PC-9 (cell line): ENCODE measurements at regions not wholly inside any gene's neighbourhood (a gene's known extent, or its start where the extent isn't known, plus 50 kb on each side); places are given as distances from the start of the nearest gene placed in this dataset.

Experiments used
- BruUV-seq: library from RNA; stranded (reverse); fragments of 400-500 nt; replicated peaks from 2 replicates; lab custom pipeline; 2021; lab: Mats Ljungman, UMichigan
- CTCF ChIA-PET: fragments of 300-600 bp; sonication (Branson Sonifier 250); formaldehyde crosslinking; loops from one replicate; lab custom pipeline; 2022; ENCODE audit warnings: antibody characterized with exemption; lab: Charles Lee
- POLR2A ChIA-PET: fragments of 300-600 bp; sonication (Branson Sonifier 250); formaldehyde crosslinking; loops from one replicate; lab custom pipeline; 2022; ENCODE audit warnings: antibody characterized with exemption; ENCODE audit not compliant: unreplicated experiment; lab: Charles Lee
- DNase-seq, 2 experiments: peaks; one replicate each; pipeline versions ENCODE4 v3.0.0 to v3.0.0-alpha.2; 2015 to 2022; ENCODE audit warnings: mixed read lengths in 1 of 2
- H2AFZ ChIP-seq: fragments of 200-600 bp; sonication (generic); 2 replicates; pipeline ENCODE4 v1.8.1; 2017; ENCODE audit warnings: antibody characterized with exemption
- H3F3A ChIP-seq: fragments of 200-600 bp; sonication (generic); 2 replicates; pipeline ENCODE4 v1.8.1; 2017; ENCODE audit warnings: antibody characterized with exemption, mild to moderate bottlenecking, low read depth; ENCODE audit not compliant: insufficient read depth
- H3K27ac ChIP-seq: fragments of 200-600 bp; sonication (generic); 2 replicates; pipeline ENCODE4 v1.6.1; 2016; ENCODE audit warnings: mixed run types
- H3K27me3 ChIP-seq: fragments of 200-600 bp; sonication (generic); 2 replicates; pipeline ENCODE4 v1.6.1; 2016; ENCODE audit warnings: low read depth, mixed run types; ENCODE audit not compliant: insufficient read depth
- H3K36me3 ChIP-seq: fragments of 200-600 bp; sonication (generic); 2 replicates; pipeline ENCODE4 v1.6.1; 2016; ENCODE audit warnings: low read depth, mixed run types
- H3K4me1 ChIP-seq: fragments of 200-600 bp; sonication (generic); replicated peaks from 2 replicates; pipeline ENCODE4 v1.6.1; 2016; ENCODE audit warnings: mixed run types; ENCODE audit not compliant: insufficient read depth
- H3K4me2 ChIP-seq: fragments of 200-600 bp; sonication (generic); 2 replicates; pipeline ENCODE4 v1.6.1; 2017; ENCODE audit warnings: mixed run types
- H3K4me3 ChIP-seq: fragments of 200-600 bp; sonication (generic); 2 replicates; pipeline ENCODE4 v1.6.1; 2016; ENCODE audit warnings: mixed run types
- H3K79me2 ChIP-seq: fragments of 200-600 bp; sonication (generic); 2 replicates; pipeline ENCODE4 v1.6.1; 2017; ENCODE audit warnings: low read depth, mixed run types
- H3K9me2 ChIP-seq: fragments of 200-600 bp; sonication (generic); 2 replicates; pipeline ENCODE4 v1.8.1; 2017; ENCODE audit warnings: mild to moderate bottlenecking; ENCODE audit not compliant: insufficient read depth
- H3K9me3 ChIP-seq: fragments of 200-600 bp; sonication (generic); 2 replicates; pipeline ENCODE4 v1.8.1; 2016; ENCODE audit warnings: low read depth; ENCODE audit not compliant: insufficient read depth
- H4K20me1 ChIP-seq: fragments of 200-600 bp; sonication (generic); 2 replicates; pipeline ENCODE4 v1.8.1; 2017; ENCODE audit not compliant: insufficient read depth
- CTCF ChIP-seq: fragments of 200-600 bp; sonication (generic); conservative IDR thresholded peaks from 2 replicates; pipeline ENCODE4 v1.6.1; 2017; ENCODE audit warnings: mixed run types, antibody characterized with exemption, mild to moderate bottlenecking, moderate library complexity
- EZH2 ChIP-seq: fragments of 200-600 bp; sonication (generic); IDR thresholded peaks from 2 replicates; pipeline ENCODE4 v1.8.0; 2017; ENCODE audit warnings: antibody characterized with exemption, low read depth
- intact Hi-C: fragments of 100-400 bp; cut with micrococcal nuclease; formaldehyde crosslinking; loops from one replicate; pipeline ENCODE4 v1.10.0; 2022; ENCODE audit not compliant: unreplicated experiment

GRCh38 chr12:78494911-78495310 lies 369.7 kb upstream of the SYT1 start:
- Histone ChIP-seq H3F3A (no peaks in the 10 kb centered on the region), H3K9me3 (no peaks in the 10 kb centered on the region), H3K79me2 (no peaks in the 10 kb centered on the region), H3K27ac (no peak overlapping the region), H3K27me3 (no peaks in the 10 kb centered on the region), H3K4me1 (no peaks in the 10 kb centered on the region), H3K4me3 (no peak overlapping the region), H2AFZ (no peak overlapping the region), H3K9me2 (no peaks in the 10 kb centered on the region), H4K20me1 (no peaks in the 10 kb centered on the region), H3K4me2 (no peak overlapping the region), H3K36me3 (no peaks in the 10 kb centered on the region)
- CTCF ChIA-PET, result no interaction called here
- BruUV-seq, result no TSS peak
- POLR2A ChIA-PET, result interaction anchor here (0.7 kb wide), 1 partner anchor 181 kb away, joined by 11 read pairs; no protein-coding TSS in a partner anchor
- DNase-seq, result no peak
- intact Hi-C loops, result no loop called here
- TF ChIP-seq EZH2, result no peak
- TF ChIP-seq CTCF, result no peak

- H3K4me3 ChIP-seq, result no peak overlapping the region
- H3F3A ChIP-seq, result no peaks in the 10 kb centered on the region
- no peak overlapping the region for H2AFZ ChIP-seq
- H3K9me3 ChIP-seq, result no peaks in the 10 kb centered on the region
- H3K36me3 ChIP-seq, result no peaks in the 10 kb centered on the region
- BruUV-seq, result no TSS peak
- no peaks in the 10 kb centered on the region for H4K20me1 ChIP-seq
- CTCF ChIA-PET, result no interaction called here
- no peaks in the 10 kb centered on the region for H3K27me3 ChIP-seq
- H3K4me2 ChIP-seq, result no peak overlapping the region
- POLR2A ChIA-PET, result no interaction called here
- intact Hi-C loops, result no loop called here
- DNase-seq, result no peak
- H3K79me2 ChIP-seq, result no peaks in the 10 kb centered on the region
- H3K4me1 ChIP-seq, result no peaks in the 10 kb centered on the region
- TF ChIP-seq EZH2 (no peak), CTCF (no peak)
- H3K9me2 ChIP-seq, result no peaks in the 10 kb centered on the region
- H3K27ac ChIP-seq, result no peak overlapping the region
These were observed 362.7 kb upstream of the SYT1 start for GRCh38 chr12:78501825-78502224.

- Histone ChIP-seq H3K36me3 (no peaks in the 10 kb centered on the region), H3K27ac (no peak overlapping the region), H3K9me3 (no peaks in the 10 kb centered on the region), H2AFZ (no peak overlapping the region; the same call in 1 of the 2 replicates), H3K27me3 (no peaks in the 10 kb centered on the region), H3K79me2 (no peaks in the 10 kb centered on the region), H3K9me2 (no peaks in the 10 kb centered on the region), H4K20me1 (no peaks in the 10 kb centered on the region), H3K4me3 (no peak overlapping the region), H3F3A (no peaks in the 10 kb centered on the region), H3K4me2 (no peak overlapping the region), H3K4me1 (no peaks in the 10 kb centered on the region)
- ChIA-PET CTCF (no interaction called here), POLR2A (no interaction called here)
- TF ChIP-seq EZH2, result no peak
- no peak for TF ChIP-seq CTCF
- intact Hi-C loops, result no loop called here
- no peak for DNase-seq
- BruUV-seq, result no TSS peak
These were observed 345.2 kb upstream of the SYT1 start for GRCh38 chr12:78519422-78519821.
